ENCODE measurements at regions not wholly inside any gene's neighbourhood (a gene's known extent, or its start where the extent isn't known, plus 50 kb on each side); places are given as distances from the start of the nearest gene placed in this dataset.
"Not testable (repeated sequence)": the region's sequence is repeated elsewhere in the genome, so short reads cannot be mapped to it uniquely, and the experiment has no call there.

DNA sequence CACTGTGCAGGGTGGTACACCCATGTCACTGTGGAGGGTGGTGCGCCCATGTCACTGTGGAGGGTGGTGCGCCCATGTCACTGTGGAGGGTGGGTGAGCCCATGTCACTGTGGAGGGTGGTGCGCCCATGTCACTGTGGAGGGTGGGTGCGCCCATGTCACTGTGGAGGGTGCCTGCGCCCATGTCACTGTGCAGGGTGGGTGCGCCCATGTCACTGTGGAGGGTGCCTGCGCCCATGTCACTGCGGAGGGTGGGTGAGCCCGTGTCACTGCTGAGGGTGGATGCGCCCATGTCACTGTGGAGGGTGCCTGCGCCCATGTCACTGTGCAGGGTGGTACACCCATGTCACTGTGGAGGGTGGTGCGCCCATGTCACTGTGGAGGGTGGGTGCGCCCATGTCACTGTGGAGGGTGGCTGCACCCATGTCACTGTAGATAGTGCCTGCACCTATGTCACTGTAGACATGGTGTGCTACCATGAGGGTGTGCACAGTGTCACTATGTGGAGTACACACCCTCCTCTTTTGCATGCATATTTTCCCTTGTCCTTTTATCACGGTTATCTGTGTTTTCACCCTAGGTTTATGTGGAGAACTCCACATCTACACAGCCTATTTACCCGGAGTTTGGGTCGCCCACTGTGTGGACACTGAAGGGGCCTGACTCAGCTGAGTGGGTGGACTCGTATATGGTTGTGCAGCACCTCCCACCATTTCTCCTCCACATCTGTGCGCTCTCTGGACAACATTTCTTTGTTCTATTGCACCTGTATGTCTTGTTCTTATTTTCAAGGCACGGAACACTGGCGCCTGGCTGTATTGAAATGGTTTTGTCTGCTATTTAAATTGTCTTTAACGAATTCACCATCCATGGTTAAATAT, 222.4 kb downstream of the ERMARD start:
- DNase-seq: not testable (repeated sequence)

- no peak for DNase-seq
Observed at GRCh38 chr6:169972736-169973135, 221.3 kb downstream of the ERMARD start.

DNA sequence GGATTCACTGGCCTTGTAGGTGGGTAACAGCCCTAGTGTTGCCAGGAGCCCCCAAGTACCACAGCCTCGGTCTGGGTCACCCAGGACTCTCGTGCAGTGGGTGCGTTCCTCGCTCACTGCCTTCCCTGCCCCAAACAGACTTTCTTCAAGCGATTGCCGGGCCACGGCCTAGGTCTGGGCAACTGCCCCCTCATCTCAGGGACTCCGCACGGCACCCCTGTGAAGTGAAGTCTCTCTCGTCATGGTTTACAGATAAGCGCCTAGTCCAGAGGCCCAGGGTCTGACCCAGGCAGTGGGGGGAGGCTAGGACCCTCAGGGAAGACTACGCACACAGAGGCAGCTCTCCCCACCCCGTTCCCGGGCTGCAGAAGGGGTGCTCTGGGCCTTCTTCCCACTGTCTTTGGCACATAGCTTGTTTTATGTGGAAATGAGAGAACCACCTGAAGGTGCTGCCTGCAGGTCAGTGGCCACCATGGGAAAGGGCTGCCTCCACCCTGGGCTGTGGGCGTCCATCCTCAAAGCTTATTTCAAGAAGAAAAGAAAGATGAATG, 220.8 kb downstream of the ERMARD start:
- DNase-seq: no peak

- no peak for DNase-seq
Observed at GRCh38 chr6:169971081-169971861, 219.8 kb downstream of the ERMARD start.

DNA sequence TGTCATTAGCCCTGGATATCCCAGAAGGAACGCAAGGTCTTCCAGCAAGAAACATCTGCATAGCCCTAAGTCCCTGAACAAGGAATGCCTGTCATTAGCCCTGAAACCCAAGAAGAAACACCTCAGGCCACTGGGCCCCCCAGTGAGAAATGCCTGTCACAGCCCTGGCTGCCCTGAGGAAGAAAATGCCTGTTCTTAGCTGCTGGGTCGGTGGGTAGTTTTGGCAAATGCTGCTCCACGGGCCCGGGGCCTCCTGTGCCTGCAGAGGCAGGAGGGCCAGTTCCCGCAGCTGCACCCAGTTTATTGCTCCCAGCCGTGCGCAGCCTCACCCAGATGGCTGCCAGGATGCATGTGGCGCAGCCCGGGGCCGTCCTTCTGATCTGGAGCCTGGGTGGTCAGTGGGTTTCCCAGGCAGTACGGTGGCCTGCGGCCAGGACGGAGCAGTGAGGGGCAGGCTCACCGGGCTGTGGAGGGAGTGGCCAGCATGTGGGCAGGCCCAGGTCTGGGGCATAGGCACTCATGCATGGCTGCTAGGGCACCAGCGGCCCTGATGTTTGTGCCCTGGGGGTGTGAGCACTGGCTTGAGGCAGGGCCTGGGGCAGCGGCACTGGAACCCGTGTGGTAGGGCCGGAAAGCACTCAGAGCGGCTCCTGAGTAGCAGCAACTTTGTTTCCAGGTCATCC, 219.0 kb downstream of the ERMARD start:
- DNase-seq: no peak

GRCh38 chr6:169969372-169970099, 218.1 kb downstream of the ERMARD start:
- no peak for DNase-seq

- DNase-seq: no peak
Observed at GRCh38 chr6:169968541-169969270, 217.3 kb downstream of the ERMARD start.

- DNase-seq: no peak
Observed at GRCh38 chr6:169967687-169968086, 216.3 kb downstream of the ERMARD start.

GRCh38 chr6:169966312-169967181, 215.1 kb downstream of the ERMARD start:
- no peak for DNase-seq

DNA sequence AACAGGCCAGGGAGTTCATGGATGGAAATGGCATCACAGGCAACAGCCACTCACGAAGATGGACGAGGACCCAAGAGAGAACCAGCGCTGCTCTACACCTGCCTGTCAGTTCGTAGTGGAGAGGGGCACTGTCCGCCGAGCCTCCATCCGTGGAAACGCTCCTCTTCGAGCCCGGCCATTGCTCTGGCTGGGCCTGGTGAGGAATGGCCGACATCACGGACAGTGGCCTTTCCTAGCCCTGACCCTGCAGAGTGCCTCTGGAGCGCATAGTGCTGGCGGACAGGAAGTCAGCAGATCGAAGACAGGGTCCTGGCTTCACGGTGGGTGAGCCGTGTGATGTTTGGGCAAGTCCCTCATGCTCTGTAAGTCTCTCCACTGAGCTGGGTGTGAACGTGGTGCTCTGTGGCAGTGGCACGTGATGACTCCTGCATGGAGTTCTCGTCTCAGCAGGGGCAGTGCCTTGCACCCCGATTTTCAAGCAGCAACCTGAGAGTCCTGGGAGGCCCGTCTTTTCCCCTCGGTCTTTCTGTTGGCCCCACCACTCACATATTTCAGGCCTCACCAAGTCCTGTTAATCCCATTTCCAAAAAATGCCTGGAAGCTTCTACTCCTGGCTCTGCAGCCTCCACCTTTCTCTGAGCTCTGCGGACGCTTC, 214.4 kb downstream of the ERMARD start:
- DNase-seq: no peak

DNA sequence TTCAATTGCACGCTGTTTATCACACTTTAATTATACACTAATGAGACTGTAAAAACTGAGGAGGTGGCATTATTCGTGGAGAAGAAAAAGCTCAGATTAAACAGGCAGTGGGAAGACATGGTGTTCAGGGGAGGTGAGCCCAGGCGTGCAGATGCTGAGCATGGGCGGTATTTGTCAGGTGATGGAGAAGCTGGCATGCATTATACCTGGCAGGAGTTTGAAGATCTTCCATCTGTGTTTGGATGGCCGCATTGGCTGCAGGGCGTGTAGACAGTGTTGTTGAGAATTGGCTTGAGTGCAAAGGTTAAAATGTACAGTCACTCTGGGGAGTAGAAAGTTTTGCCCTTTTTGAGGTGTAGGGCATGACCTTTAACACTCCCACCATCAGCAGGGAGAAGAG, 213.8 kb downstream of the ERMARD start:
- no peak for DNase-seq

DNA sequence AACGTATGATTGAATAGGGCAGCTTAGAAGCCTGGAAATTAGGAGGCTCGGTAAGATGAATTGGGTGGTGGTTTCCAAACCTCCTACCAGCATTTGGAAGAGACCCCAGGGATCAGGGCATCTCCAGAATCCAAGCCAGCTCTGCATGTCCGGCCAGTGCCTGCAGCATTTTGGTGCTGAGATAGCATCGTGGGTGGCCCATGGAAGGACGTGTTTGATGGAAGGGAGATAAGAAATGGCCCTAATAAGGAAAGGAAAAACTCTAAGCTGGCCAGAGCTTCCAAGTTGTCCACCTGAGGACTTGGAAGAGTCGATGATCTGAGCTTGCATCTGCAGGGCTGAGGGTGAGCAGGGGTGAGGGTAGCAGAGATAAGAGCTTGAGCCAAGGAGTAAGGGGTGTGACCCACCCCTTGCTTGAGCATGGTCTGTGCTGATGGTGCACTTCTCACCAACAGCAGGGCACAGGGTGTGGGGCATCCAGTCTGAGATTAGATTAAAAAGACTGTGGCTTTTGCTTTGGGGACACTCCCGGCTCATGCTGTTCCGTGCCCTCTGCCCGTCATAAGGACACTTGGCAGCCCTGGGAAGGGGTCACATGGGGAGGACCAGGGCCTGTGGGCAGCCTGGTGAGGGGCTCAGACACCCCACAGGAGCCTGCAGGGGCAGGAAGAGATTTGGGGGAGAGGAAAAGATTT, 213.2 kb downstream of the ERMARD start:
- no peak for DNase-seq

- no peak for DNase-seq
Observed at GRCh38 chr6:169963581-169964297, 212.3 kb downstream of the ERMARD start.

DNA sequence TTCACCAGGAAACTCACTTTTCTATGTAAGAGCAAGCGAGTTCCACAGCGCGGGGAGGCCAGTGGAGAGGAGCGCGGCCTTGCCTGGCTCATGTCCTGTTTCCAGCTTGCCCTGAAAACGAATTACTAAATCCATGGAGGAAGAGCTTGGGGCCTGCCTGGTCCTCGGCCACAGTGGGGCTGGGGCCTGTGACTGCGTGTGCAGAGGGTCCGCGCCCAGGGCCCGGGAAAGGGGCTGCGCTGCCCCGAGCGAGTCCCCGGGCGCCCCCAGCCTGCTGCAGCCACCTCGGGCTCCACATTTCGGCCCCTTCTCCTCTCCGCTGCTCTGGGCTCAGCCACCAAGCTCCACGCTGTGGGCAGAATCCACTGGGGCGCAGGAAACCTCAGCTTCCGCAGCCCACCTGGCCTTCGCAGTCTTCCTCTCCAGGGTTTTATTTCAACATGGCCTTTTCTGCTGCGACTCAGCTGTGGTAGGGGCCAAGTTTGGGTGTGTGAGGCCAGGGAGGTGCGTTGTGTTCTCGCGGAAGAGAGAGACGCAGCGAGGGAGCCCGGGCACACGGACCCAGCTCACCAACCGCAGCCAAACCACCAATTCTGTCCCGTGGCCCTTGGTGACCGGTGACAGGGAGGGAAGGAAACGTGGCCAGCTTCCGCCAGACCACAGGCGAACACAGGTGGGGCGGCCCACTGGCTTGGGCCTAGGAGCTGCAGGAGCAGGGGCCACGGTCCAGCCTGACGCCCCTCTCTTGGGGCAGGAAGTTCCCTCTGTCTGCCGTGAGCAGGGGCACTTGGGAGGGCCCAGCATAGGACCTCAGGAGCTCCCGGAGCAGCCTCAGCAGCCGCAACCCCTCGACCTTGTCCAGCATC, 211.4 kb downstream of the ERMARD start:
- no peak for DNase-seq

GRCh38 chr6:169961772-169962561, 210.5 kb downstream of the ERMARD start:
- DNase-seq: no peak

GRCh38 chr6:169960886-169961611, 209.6 kb downstream of the ERMARD start:
- no peak for DNase-seq
